ENCODE measurements at regions not wholly inside any gene's neighbourhood (a gene's known extent, or its start where the extent isn't known, plus 50 kb on each side); places are given as distances from the start of the nearest gene placed in this dataset.
"Not testable (repeated sequence)": the region's sequence is repeated elsewhere in the genome, so short reads cannot be mapped to it uniquely, and the experiment has no call there.

DNA sequence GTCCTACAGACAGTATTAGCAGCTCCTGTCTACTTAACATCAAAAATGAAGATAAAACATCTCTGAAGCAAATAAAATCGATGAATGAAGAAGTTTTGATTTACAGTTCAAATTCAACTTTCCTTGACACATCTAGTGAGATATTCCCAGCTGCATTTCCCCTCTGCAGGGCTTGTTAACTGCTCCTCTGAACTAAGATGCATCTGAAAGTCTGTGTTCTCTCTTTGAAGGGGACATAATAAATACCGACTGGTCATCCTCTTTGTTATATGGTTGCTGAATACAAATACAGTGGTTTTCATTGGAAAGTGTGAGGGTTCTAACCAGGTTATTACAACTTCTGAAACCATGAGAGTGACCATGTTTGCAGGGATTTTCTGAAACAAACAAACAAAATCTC is 266.4 kb upstream of the SLC16A7 start:
- Histone ChIP-seq H3K27ac (ENCODE audit: low read length) (no peak overlapping the region), H3K9me3 (replicated peaks; ENCODE audit: insufficient read depth, low read length) (no peaks in the 10 kb centered on the region), H3K4me3 (ENCODE audit: low read length) (no peak overlapping the region), H3K4me1 (ENCODE audit: low read length) (no peaks in the 10 kb centered on the region), H3K9me2 (replicated peaks; ENCODE audit: insufficient read depth, low read length) (no peaks in the 10 kb centered on the region), H3K9ac (ENCODE audit: low read length) (no peak overlapping the region), H3K4me2 (ENCODE audit: low read depth, low read length) (no peak overlapping the region), H3K36me3 (replicated peaks; ENCODE audit: insufficient read depth, low read length) (no peaks in the 10 kb centered on the region), H3K27me3 (replicated peaks; ENCODE audit: insufficient read depth, low read length) (no peaks in the 10 kb centered on the region), H3K79me2 (ENCODE audit: low read length) (no peaks in the 10 kb centered on the region), H3F3A (ENCODE audit: insufficient read depth, low read length) (no peaks in the 10 kb centered on the region), H2AFZ (ENCODE audit: low read length) (no peak overlapping the region), H4K20me1 (ENCODE audit: insufficient read depth, low read length) (no peaks in the 10 kb centered on the region)
- DNase-seq = no peak
- TF ChIP-seq, protein P1, sequence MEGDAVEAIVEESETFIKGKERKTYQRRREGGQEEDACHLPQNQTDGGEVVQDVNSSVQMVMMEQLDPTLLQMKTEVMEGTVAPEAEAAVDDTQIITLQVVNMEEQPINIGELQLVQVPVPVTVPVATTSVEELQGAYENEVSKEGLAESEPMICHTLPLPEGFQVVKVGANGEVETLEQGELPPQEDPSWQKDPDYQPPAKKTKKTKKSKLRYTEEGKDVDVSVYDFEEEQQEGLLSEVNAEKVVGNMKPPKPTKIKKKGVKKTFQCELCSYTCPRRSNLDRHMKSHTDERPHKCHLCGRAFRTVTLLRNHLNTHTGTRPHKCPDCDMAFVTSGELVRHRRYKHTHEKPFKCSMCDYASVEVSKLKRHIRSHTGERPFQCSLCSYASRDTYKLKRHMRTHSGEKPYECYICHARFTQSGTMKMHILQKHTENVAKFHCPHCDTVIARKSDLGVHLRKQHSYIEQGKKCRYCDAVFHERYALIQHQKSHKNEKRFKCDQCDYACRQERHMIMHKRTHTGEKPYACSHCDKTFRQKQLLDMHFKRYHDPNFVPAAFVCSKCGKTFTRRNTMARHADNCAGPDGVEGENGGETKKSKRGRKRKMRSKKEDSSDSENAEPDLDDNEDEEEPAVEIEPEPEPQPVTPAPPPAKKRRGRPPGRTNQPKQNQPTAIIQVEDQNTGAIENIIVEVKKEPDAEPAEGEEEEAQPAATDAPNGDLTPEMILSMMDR (IDR thresholded peaks at IDR 0.05; ENCODE audit: low read length) = no peak
- TF ChIP-seq EZH2phosphoT487 (IDR thresholded peaks at IDR 0.05; ENCODE audit: low read length) (no peak), EZH2 (optimal IDR thresholded peaks at IDR 0.05; ENCODE audit: low read depth, low read length) (no peak)

DNA sequence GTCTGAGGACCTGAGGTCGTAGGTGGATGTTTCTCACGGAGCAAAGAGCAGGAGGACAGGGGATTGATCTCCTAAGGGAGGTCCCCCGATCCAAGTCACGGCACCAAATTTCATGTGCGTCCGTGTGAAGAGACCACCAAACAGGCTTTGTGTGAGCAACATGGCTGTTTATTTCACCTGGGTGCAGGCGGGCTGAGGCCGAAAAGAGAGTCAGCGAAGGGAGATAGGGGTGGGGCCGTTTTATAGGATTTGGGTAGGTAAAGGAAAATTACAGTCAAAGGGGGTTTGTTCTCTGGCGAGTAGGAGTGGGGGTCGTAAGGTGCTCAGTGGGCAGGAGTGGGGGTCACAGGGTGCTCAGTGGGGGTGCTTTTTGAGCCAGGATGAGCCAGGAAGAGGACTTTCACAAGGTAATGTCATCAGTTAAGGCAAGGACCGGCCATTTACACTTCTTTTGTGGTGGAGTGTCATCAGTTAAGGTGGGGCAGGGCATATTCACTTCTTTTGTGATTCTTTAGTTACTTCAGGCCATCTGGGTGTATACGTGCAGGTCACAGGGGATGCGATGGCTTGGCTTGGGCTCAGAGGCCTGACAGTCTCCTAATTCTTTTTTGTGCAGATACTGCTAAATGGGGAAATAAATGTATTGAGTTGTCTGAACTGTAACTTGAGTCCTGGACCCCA is 267.3 kb upstream of the SLC16A7 start:
- H3F3A ChIP-seq (ENCODE audit: insufficient read depth, low read length); H3K9me2 ChIP-seq (replicated peaks; ENCODE audit: insufficient read depth, low read length); H3K27me3 ChIP-seq (replicated peaks; ENCODE audit: insufficient read depth, low read length); H3K9ac ChIP-seq (ENCODE audit: low read length); H3K36me3 ChIP-seq (replicated peaks; ENCODE audit: insufficient read depth, low read length); H3K4me2 ChIP-seq (ENCODE audit: low read depth, low read length); H4K20me1 ChIP-seq (ENCODE audit: insufficient read depth, low read length); H3K79me2 ChIP-seq (ENCODE audit: low read length); DNase-seq; H3K9me3 ChIP-seq (replicated peaks; ENCODE audit: insufficient read depth, low read length); H3K27ac ChIP-seq (ENCODE audit: low read length); H2AFZ ChIP-seq (ENCODE audit: low read length); H3K4me1 ChIP-seq (ENCODE audit: low read length); H3K4me3 ChIP-seq (ENCODE audit: low read length): not testable (repeated sequence)

DNA sequence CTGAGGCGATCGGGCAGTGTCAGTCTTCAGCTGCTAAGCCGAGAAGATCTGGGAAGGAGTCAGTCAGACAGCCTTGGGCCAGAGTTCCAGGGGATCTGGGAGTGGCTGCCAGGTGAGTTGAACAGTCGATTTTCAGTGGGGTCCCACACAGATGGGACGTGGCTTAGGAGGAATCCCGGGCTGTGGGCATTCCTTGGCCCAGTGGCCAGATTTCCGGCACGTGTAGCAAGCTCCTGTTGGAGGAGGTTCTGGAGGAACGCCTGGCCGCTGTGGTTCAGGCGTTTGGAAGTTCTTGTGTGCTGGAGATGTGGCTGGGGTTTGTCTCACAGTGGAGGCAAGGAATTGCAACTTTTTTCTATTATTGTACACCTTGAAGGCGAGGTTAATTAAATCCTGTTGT is 269.4 kb upstream of the SLC16A7 start:
- H4K20me1 ChIP-seq (ENCODE audit: insufficient read depth, low read length); H2AFZ ChIP-seq (ENCODE audit: low read length); H3K79me2 ChIP-seq (ENCODE audit: low read length); H3K27me3 ChIP-seq (replicated peaks; ENCODE audit: insufficient read depth, low read length); H3K9me3 ChIP-seq (replicated peaks; ENCODE audit: insufficient read depth, low read length); H3K4me3 ChIP-seq (ENCODE audit: low read length); H3K9me2 ChIP-seq (replicated peaks; ENCODE audit: insufficient read depth, low read length); H3K9ac ChIP-seq (ENCODE audit: low read length); H3K4me2 ChIP-seq (ENCODE audit: low read depth, low read length); H3K36me3 ChIP-seq (replicated peaks; ENCODE audit: insufficient read depth, low read length); H3K27ac ChIP-seq (ENCODE audit: low read length); DNase-seq; H3K4me1 ChIP-seq (ENCODE audit: low read length); H3F3A ChIP-seq (ENCODE audit: insufficient read depth, low read length): not testable (repeated sequence)

DNA sequence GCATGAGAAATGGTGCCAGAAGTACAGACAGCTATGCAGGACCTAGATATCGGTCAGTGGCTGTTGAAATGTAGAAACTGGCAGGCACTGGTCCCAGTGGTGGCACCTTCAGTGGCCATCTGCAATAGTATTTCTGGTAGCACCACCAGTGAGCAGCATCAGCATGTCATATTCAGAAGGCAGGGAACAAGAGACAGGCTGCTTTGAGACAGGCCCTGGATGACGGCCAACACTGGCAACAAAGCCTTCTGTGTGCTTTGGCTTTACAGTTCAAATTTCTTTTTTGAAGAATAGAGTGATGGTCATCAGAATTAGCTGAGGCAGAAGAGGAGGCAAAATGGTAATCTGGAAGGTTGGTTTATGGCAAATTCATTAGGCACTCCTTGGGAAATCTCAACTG is 273.4 kb upstream of the SLC16A7 start:
- TF ChIP-seq EZH2phosphoT487 (IDR thresholded peaks at IDR 0.05; ENCODE audit: low read length) (no peak), EZH2 (optimal IDR thresholded peaks at IDR 0.05; ENCODE audit: low read depth, low read length) (no peak)
- TF ChIP-seq, protein P1 (IDR thresholded peaks at IDR 0.05; ENCODE audit: low read length) = no peak
- Histone ChIP-seq H3K4me2 (ENCODE audit: low read depth, low read length) (no peak overlapping the region), H3K27me3 (replicated peaks; ENCODE audit: insufficient read depth, low read length) (no peaks in the 10 kb centered on the region), H3F3A (ENCODE audit: insufficient read depth, low read length) (no peaks in the 10 kb centered on the region), H3K9me2 (replicated peaks; ENCODE audit: insufficient read depth, low read length) (no peaks in the 10 kb centered on the region), H3K36me3 (replicated peaks; ENCODE audit: insufficient read depth, low read length) (no peaks in the 10 kb centered on the region), H3K4me3 (ENCODE audit: low read length) (no peak overlapping the region), H4K20me1 (ENCODE audit: insufficient read depth, low read length) (no peaks in the 10 kb centered on the region), H3K79me2 (ENCODE audit: low read length) (no peaks in the 10 kb centered on the region), H3K4me1 (ENCODE audit: low read length) (no peaks in the 10 kb centered on the region), H3K9me3 (replicated peaks; ENCODE audit: insufficient read depth, low read length) (no peaks in the 10 kb centered on the region), H3K9ac (ENCODE audit: low read length) (no peak overlapping the region), H3K27ac (ENCODE audit: low read length) (no peak overlapping the region), H2AFZ (ENCODE audit: low read length) (no peak overlapping the region)
- DNase-seq = no peak

Data from MM.1S (cell line).